ENCODE measurements at regions not wholly inside any gene's neighbourhood (a gene's known extent, or its start where the extent isn't known, plus 50 kb on each side); places are given as distances from the start of the nearest gene placed in this dataset.

GRCh38 chr1:14535619-14536355, 62.7 kb upstream of the KAZN start:
- DNase-seq (ENCODE audit: low spot score) = no peak

GRCh38 chr1:14538335-14538734, 60.1 kb upstream of the KAZN start:
- DNase-seq (ENCODE audit: low spot score) = no peak

DNA sequence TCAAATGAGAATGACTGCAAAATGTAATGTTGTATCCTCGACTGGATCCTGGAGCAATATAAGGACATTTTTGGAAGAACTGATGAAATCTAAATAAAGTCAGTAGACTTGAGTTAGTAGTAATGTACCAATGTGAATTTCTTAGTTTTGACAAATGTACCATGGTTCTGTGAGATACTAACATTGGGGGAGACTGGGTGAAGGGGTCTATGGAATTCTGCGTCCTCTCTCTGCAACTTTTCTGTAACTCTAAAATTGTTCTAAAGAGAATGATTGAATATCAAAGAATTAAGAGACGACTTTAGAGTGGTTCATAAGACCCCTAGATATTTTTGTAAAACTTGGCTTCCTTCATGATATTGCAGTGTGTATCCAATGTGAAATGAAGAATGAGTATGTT, 59.2 kb upstream of the KAZN start:
- no peak for DNase-seq (ENCODE audit: low spot score)

DNA sequence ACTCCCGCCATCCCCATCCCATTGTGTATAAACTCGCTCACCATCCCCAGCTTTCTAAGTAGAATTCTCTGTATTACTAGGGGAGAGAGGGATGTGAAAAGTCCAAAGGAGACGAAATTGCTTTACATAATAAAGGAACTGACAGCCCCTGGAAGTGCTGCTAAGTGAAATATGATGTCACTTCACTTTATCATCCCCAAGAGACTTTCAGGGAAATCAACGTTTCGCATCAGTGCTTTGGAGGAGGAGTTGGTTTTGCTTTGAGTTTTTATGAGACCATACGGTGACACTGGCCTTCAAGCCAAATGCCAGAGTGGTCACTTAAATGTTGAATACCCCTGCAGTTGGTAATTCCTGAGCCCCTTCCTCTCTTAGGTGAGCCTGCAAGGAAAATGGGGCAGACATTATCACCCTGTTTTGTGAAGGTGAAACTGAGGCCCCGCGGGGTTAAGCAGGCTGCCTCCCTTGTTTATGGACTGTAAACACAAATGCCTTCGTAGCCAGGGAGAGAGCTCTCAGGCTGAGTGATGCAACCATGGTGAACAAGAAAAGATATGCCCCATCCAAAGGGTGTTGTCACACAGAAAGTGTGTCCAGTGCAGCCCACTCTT, 58.4 kb upstream of the KAZN start:
- no peak for DNase-seq (ENCODE audit: low spot score)

DNA sequence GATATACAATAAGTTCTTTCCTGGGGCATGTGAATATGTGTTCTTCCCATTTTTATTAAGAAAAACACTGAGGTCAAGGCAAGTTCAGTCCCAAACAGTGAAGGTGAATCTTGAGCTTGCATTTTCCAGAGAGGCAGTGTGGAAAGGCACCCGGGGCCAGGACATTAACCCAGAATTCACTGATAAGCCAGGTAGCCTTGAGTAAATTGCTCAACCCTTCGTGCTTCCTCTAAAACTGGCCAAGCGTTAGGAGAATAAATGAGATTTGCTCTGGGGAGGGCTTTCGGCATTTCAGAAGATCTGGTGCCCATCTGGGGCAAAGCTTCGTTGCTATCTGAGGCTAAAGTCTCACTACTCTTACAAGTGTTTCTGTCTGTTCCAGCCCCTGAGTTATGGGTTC, 57.1 kb upstream of the KAZN start:
- DNase-seq (ENCODE audit: low spot score) = no peak

DNA sequence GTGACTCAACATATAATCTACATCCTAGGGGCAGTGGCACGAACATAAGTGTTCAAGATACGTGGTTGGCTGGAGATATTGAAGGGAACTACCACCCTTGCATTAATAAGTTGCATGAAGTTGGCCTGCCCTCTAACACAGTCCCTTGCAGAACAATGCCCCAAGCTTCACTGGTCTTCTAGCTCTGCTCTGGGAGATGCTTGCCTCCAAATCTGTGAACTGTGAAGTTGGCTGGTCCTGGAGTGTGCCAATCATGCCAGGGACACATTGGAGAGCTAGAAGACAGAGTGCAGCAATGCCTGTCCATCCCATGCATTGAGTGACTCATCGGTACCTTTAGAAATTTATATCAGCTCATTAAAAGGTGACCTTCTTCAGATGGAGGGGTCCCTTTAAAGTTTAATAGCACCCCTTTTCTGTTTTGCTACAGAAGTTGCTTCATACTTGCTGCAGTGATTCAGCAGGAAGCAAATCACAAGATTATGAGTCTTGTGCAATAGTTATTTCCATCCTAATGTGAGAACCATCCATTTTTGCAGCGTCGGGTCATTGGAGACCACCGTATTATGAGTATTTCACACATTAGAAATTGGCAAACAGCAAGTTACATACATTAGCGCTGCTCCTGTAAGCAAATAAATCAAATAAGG, 55.2 kb upstream of the KAZN start:
- no peak for DNase-seq (ENCODE audit: low spot score)

GRCh38 chr1:14544319-14544718, 54.2 kb upstream of the KAZN start:
- no peak for DNase-seq (ENCODE audit: low spot score)

DNA sequence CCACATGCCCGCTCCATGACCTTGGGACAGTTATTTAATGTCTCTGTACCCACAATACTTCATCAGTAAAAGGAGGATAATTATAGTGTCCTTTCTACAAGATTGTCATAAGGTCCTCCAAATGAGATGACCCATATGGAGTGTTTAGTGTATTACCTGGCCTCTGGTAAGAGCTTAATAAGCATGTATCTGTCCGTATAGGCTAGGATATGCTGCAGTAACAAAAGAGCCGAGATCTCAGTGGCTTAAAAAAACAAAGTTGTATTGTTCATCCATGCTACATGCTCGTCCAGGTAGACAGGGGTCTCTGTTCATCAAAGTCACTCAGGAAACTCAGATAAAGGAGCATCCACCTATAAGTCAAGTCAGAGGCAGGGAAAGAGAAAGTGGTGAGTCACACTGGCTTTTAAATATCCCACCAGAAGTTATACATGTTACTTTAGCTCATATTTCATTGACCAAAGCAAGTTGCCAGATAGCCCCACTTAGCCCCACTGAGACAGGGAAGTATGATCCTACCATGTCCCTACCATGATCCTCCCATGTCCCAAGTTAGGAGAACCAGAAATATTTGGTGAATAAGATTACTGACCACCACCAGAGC, 53.0 kb upstream of the KAZN start:
- DNase-seq (ENCODE audit: low spot score) = no peak

DNA sequence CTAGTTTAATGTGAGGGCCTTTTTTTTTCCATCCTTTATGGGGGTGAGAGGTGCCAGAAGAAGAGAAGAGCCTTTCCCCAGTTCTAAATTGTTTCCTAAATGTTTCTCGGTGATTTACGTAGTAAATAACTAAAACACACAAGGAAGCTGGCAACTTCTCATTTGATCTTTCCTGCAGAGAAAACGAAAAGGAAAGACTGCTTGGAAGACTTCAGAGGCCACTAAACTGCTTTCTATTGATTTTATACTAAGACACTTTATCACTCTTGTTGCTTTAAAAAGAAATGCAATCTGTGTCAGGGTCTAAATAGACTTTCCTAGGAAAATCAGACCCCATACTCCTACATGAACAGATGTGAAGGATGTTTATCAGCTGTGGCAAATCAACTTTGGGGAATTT, 52.1 kb upstream of the KAZN start:
- DNase-seq (ENCODE audit: low spot score) = no peak

Measured in CD4-positive, alpha-beta T cell treated with Interleukin-15 for 4 hours (primary cell).